ENCODE measurements at regions not wholly inside any gene's neighbourhood (a gene's known extent, or its start where the extent isn't known, plus 50 kb on each side); places are given as distances from the start of the nearest gene placed in this dataset.

DNA sequence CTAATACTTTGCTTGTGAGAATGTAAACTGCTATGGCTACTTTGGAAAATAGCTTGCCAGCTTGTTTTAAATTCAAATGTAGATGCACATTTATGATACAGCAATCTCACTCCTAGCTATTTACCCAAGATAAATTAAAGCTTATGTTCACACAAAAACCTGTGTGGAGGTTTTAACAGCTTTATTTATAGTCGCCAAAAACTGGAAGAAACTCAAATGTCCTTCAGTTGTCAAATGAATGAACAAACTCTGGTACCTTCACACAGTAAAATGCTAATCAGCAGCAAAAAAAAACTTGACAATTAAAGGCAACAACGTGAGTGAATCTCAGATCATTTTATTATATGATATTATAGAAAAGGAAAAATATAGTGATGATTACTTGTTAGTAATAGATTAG is 248.6 kb upstream of the NECTIN3 start:
- no peak for TF ChIP-seq GATA1 (IDR thresholded peaks at IDR 0.05; ENCODE audit: low read depth, low read length)
- no peak for TF ChIP-seq POLR2A (IDR thresholded peaks at IDR 0.05; ENCODE audit: low read length)
- DNase-seq, result no peak

DNA sequence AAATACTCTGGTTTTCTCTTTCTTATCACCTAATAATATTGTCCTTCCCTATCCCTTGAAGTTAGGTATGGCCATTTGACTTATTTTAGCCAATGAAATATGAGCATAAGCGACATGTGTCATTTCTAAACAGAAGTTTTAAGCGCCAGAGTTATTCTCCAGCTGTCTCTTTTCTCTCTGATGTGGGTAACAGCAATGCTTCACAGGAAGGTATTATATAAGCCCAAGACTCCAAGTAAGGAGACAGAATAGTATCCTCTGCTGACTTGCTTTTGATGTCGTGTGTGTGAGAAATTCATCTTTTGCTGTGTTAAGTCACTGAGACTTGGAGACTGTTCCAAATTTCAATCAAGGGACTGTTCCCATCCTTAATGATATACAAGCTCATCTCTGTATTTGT is 224.6 kb upstream of the NECTIN3 start:
- TF ChIP-seq POLR2A (IDR thresholded peaks at IDR 0.05; ENCODE audit: low read length) (no peak), GATA1 (IDR thresholded peaks at IDR 0.05; ENCODE audit: low read depth, low read length) (no peak)
- DNase-seq, result no peak

DNA sequence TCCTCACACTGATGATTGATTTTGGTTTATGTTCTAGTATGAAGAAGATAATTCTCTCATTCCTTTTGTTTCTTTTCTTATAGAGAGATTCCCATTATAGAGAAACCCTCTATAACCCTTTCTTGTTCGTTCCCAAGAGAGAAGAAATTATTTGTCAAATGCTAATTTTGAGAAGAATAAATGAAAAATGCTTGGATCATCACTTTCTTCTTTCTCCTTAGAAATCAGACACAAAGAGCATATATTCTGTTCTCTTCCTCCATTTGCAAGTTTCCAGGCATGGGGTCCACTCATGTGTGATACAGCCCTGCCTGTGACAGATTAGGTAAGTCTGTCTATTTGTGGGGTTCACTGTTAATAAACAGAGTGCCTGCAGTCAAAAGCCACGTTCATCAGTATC is 222.6 kb upstream of the NECTIN3 start:
- TF ChIP-seq GATA1 (IDR thresholded peaks at IDR 0.05; ENCODE audit: low read depth, low read length), result no peak
- TF ChIP-seq POLR2A (IDR thresholded peaks at IDR 0.05; ENCODE audit: low read length), result no peak
- DNase-seq, result no peak

DNA sequence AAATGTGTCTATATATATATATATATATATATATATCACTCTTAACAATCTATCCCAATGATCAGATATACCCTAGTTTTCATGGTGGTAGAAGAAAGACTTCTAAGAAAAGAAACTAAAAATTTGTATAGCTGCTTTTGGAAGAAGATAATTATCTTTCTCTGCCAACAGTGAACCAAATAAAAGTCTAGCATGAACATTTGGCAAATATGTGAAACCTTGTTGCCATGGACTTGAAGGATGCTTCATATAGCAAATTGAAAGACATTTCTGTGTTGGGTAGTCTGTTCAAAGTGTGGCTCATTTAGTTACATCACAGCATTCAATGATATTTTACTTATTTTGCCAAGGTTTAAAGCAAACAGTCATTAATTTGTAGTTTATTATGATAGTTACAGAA is 219.9 kb upstream of the NECTIN3 start:
- no peak for DNase-seq
- TF ChIP-seq POLR2A (IDR thresholded peaks at IDR 0.05; ENCODE audit: low read length) (no peak), GATA1 (IDR thresholded peaks at IDR 0.05; ENCODE audit: low read depth, low read length) (no peak)

DNA sequence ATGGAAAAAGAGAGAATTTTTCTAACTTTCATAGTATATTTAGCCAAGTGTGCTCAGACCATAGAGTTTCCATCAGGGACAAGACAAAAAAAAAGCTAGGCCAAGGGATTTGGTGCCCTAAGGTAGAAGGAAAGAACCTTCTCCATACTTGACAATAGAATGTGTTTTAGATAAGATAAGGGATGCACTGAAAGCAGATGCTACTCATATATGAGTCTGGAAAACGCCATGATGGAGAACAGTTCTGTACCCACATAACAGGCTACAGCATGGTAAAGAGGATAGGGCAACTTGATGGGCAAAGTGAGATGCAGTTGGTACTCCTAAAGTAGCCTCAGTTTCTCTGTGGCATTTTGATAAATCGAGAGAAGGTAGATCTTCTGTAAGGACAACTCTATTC is 216.4 kb upstream of the NECTIN3 start:
- DNase-seq, result no peak
- TF ChIP-seq POLR2A (IDR thresholded peaks at IDR 0.05; ENCODE audit: low read length) (no peak), GATA1 (IDR thresholded peaks at IDR 0.05; ENCODE audit: low read depth, low read length) (no peak)

DNA sequence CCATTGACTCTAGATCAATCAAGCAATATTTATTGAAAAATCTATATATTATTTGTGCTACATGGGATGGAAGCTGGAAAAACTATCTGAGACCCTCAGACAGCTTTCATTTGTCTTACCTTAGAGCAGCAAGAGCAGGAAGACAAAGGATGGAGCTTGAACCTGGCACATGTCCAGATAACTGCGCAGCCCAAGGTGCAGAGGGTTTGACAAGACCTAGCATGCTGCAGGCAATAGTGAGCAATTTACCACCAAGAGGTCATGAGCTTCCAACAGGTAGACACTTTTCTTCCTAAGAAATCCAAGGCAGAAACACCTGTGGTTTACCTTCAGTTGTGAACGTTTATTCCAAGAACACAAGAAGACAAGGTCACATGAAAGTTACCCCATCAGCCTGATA is 214.7 kb upstream of the NECTIN3 start:
- TF ChIP-seq GATA1 (IDR thresholded peaks at IDR 0.05; ENCODE audit: low read depth, low read length), result no peak
- TF ChIP-seq POLR2A (IDR thresholded peaks at IDR 0.05; ENCODE audit: low read length), result no peak
- no peak for DNase-seq

DNA sequence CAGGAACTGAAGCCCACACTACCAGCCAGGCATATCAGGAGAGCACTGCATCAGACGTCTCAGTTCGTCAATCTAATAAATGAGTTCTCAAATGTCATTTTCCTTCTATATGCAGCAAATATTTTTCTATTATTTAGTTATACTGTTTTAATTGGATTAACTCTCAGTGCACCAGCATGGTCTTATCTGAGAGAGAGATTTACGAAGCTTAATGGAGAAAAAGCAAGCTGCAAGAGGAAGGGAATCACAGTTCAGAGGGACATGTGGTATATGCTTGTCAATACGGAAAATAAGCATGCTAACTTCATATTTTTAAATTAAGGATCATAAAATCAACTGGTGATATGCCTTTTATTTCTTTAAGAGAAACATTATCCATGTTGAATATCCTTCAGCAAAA is 213.1 kb upstream of the NECTIN3 start:
- no peak for DNase-seq
- no peak for TF ChIP-seq POLR2A (IDR thresholded peaks at IDR 0.05; ENCODE audit: low read length)
- no peak for TF ChIP-seq GATA1 (IDR thresholded peaks at IDR 0.05; ENCODE audit: low read depth, low read length)

DNA sequence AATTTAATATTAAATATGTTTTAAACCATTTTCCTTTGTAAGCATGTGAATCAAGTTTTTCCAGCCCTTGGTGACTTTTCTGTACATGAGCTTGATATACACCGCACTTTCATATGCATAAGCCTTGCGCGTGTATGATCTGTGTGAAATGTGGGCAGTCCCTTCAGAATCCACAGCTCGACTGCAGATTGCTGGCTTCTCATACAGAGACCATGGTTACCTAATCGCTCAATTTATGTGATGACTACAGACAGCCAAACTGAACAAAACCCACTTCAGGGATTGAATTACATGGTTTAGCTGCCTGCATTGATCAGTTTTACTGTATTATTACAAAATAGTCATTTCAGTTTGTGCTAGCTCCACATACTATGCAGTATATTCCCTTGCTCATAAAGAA is 212.3 kb upstream of the NECTIN3 start:
- no peak for DNase-seq
- TF ChIP-seq GATA1 (IDR thresholded peaks at IDR 0.05; ENCODE audit: low read depth, low read length) (no peak), POLR2A (IDR thresholded peaks at IDR 0.05; ENCODE audit: low read length) (no peak)

DNA sequence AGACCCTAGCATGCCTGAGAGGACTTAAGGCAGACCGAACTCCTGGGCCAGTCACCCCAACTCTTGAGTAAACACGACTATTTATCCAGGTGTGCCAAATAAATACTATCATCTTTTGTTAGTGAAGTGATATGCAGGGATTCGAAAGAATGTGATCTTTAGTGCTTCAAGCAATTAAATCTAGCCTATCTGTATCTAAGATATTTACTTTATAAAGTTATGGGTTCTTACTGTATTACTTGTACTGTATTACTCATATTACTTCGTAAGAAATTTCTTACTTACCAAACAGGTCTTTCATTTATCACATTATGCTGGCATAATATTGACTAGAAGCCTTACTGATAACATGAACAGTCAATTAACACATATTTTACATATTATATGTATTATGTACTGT is 211.6 kb upstream of the NECTIN3 start:
- TF ChIP-seq GATA1 (IDR thresholded peaks at IDR 0.05; ENCODE audit: low read depth, low read length) (no peak), POLR2A (IDR thresholded peaks at IDR 0.05; ENCODE audit: low read length) (no peak)
- no peak for DNase-seq

DNA sequence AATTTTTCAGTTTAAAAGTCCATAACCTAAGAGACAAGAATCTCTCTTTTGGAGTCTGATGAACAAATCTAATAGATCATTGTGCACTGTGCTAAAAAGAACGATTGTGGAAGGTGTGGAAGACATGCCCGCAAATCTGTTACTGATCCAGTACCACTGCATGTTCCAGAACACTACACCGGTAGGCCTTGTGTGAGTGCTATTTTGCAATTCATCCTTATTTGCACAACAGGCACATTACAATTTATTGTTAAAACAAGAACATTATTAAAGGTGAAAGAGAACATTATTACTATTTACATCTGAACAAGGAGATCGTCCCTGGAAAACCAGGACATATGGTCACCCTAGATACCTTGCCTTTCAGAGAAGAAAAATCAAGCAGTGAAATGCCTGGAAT is 205.7 kb upstream of the NECTIN3 start:
- no peak for DNase-seq
- TF ChIP-seq POLR2A (IDR thresholded peaks at IDR 0.05; ENCODE audit: low read length), result no peak
- no peak for TF ChIP-seq GATA1 (IDR thresholded peaks at IDR 0.05; ENCODE audit: low read depth, low read length)

DNA sequence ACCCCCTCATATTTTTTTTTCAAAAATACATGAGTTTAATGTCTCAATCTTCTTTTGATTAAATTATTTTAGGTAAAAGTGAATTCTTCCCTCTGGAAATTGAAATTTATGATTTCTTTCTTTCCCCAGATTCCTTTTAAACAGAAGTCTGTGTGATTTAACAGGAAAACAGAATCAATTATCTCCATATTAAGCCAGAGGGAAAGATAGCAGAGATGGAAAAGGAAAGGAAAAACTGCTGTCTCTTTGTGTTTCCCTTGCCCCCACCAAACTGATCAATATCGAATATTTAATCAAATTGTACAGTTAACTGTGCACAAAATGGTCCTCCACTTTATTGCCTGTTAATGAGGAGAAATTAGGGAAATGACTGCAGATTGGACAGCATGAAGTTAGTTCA is 203.5 kb upstream of the NECTIN3 start:
- no peak for DNase-seq
- TF ChIP-seq POLR2A (IDR thresholded peaks at IDR 0.05; ENCODE audit: low read length), result no peak
- no peak for TF ChIP-seq GATA1 (IDR thresholded peaks at IDR 0.05; ENCODE audit: low read depth, low read length)

DNA sequence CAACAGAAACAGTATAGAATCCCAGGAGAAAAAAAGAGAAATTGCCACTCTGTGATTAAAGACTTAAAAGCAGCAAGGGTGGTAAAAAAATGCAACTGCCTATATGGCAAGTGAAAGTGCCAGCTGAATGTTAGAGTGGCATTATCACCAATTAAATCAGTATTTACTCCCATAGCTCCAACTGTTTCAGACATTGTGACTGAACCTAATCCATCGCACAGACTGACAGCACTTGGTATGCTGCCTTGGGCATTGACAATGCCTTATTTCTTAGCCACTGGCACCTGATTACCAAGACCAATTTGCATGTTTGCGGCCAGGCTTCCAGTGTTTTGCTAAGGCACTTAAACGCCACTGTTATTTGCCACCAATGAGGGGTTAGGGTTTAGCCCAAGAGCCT is 201.9 kb upstream of the NECTIN3 start:
- no peak for DNase-seq
- TF ChIP-seq POLR2A (IDR thresholded peaks at IDR 0.05; ENCODE audit: low read length), result no peak
- TF ChIP-seq GATA1 (IDR thresholded peaks at IDR 0.05; ENCODE audit: low read depth, low read length), result no peak

DNA sequence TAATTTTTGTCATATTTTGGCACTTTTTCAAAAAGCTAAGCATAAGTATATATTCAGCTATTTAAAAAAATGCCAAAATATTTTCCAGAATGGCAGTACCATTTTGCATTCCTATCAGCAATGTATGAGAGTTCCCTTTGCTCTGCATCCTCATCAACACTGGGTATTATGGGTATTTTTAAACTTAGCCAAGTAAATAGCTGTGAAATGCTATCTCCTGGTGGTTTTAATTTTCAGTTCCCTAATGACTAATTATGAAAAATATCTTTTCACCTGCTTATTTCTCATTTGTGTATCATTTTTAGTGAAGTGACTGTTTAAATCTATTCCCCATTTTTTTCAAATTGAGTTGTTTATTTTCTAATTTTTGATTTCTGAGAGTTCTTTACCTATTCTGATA is 199.7 kb upstream of the NECTIN3 start:
- no peak for DNase-seq
- TF ChIP-seq POLR2A (IDR thresholded peaks at IDR 0.05; ENCODE audit: low read length) (no peak), GATA1 (IDR thresholded peaks at IDR 0.05; ENCODE audit: low read depth, low read length) (no peak)

DNA sequence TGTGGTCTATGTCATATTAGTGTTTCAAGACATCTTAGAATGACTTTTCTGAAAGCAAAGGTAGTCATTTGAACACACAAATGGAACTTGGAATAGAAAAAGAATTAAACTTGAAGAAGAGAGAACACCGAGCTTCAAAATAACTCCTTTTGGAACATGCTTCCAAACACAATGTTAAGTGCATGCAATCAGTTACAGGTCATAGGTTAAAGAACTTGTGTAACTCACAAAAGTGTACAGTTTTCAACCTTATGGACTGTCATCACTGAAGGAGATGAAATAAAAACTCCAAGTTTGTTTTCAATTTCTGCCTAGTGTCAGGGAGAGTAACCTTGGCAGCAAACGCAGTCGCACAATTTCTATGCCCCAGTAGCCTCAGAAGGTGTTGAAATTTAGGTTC is 192.9 kb upstream of the NECTIN3 start:
- TF ChIP-seq POLR2A (IDR thresholded peaks at IDR 0.05; ENCODE audit: low read length) (no peak), GATA1 (IDR thresholded peaks at IDR 0.05; ENCODE audit: low read depth, low read length) (no peak)
- no peak for DNase-seq

DNA sequence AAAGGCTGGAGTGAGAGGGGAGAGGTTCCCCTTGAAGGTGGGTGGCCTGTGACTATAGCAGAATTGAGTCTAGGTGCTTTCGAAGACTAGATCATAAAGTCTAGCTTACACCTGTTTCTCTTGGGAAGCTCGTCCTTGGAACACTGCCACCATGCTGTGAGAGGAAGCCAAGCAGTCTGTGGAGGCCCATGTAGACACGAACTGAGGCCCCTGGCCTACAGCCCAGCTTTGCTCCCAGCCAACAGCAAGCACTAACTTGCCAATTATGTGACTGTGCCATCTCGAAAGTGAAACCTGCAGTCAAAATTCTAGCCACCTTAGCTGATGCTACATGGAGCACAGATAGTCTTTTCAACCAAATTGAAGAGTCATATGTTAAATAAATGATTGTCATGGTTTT is 190.5 kb upstream of the NECTIN3 start:
- TF ChIP-seq GATA1 (IDR thresholded peaks at IDR 0.05; ENCODE audit: low read depth, low read length) (no peak), POLR2A (IDR thresholded peaks at IDR 0.05; ENCODE audit: low read length) (no peak)
- DNase-seq, result peak in 1 of 2 experiments; percentile 1

DNA sequence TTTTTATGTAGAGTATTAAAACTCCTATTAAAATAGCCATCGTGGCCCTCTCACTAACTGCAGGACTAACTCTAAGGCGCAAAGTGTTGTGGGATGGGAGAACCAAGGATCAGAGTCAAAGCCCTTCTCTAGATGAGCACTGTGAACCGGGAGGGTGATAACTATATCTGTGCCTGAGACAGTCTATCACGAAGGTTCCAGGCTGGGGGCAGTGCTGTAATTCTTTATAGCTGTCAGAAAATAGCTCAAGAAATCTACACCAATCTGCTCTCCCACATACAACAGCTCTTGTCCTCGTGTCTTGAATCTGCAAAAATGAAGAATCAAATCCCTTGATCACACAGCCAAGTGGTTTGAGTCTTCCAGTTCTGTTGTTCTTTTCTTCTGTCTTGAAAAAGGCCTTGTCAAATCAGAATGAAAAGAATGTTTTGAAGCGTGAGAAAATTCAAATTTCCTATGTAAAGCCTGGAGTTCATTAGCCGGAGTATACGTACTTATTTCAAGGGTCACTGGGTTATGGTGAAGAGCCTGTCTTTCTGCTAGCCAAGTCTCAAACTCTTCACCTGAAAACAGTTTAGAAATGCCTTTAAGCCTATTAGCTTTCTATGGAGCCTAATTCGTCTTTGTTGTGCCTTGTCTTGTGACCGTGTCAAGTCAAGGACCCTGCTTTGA is 185.3 kb upstream of the NECTIN3 start:
- no peak for DNase-seq
- TF ChIP-seq POLR2A (IDR thresholded peaks at IDR 0.05; ENCODE audit: low read length) (no peak), GATA1 (IDR thresholded peaks at IDR 0.05; ENCODE audit: low read depth, low read length) (no peak)

Measured in erythroblast (primary cell).